Ecto neural progenitor cell (in vitro differentiated cells): ENCODE measurements at regions not wholly inside any gene's neighbourhood (a gene's known extent, or its start where the extent isn't known, plus 50 kb on each side); places are given as distances from the start of the nearest gene placed in this dataset.
A peak's percentile ranks its signal among the peaks of the same experiment; 100 is the strongest.

Experiments
- DNase-seq: peaks from one replicate; pipeline ENCODE4 v3.0.0-alpha.2; 2018; ENCODE audit warnings: low spot score

DNA sequence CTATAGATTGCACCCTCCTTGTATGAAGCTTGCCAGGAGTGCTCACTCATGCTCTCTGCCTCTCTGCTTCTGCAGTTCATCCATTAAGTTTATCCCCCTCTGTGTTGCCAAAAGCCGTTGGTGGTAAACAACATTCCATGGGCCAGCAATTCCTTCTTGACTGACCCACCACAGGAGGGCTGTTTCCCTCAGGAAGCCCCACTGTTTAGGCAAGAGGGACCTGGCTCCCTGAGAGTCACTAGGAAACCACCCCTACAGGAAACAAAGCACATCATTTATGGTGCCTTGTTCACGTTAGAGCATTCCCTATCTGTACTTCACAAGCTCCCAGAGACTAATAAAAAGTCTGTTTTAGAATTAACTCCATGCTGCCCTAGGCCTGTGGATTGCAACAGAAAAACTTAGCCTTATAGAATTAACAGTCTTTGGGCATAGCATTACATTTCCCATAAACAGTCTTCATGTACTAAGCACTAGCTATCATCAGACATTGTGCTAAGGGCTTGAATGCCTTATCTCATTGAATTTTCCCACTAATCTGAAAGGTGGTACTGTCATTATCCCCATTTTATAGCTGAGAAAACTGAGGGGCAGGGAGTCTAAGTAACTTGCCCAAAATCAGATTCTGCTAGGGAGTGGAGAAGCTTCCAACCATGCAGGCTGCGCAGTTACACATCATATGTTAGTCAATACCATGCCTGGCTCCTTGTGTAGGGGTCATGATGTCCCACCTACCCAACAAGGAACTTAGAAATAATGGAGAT lies 149.9 kb downstream of the SHQ1 start:
- DNase-seq = no peak

DNA sequence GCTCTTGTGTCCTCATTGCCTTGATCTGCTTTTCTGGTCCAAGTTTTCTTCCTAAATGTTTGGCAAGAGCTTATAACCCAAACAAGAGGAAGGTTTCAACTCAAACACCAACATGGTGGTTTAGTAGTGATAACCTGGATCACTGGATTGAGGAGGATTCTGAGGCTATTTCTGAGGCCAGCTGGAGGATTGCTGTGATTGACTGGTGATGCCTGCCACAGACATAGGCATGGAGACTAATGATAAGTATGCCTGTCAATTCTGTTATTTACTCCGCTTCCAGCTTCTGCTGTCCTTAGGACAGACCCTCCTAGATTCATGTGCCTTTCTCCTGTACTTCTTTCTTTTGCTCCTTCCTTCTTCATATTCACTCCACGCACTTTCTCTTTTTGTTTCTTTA lies 150.5 kb downstream of the SHQ1 start:
- DNase-seq = no peak

DNA sequence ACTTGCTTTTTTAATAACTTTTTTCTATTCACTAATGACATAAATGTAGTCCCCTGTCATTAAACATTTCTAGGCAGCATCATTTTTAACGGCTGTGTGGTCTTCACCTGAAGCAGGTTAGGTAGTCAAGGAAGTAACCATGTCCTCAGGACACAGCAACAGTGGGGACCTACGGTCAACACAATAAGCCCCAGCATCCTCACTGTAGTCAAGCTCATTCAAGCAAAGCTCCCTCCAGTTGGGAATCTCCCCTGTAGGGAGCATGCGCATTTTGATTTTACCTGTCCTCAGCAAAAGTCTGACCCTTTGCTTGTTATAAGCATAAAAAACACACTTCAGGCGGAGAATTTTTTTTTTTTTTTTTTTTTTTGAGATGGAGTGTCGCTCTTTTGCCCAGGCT lies 151.4 kb downstream of the SHQ1 start:
- DNase-seq = no peak

DNA sequence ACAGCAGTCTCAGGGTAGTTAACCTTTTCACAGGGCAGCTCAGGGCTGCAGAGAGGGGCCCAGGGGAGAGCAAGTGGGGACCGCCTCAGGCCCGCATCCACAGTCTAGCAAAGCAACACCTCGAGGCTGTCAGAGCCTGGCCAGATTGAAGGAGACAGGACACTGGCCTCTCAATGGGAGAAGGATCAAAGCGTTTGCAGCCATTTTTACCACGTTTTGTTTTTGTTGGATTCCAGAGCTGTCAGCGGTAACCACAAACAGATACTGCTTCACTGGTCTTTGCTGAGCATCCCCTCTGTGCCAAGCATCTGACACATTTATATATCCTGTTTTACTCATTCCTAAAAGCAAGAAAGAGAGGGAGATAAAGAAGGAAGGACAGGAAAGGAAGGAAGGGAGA lies 153.8 kb downstream of the SHQ1 start:
- DNase-seq = no peak

DNA sequence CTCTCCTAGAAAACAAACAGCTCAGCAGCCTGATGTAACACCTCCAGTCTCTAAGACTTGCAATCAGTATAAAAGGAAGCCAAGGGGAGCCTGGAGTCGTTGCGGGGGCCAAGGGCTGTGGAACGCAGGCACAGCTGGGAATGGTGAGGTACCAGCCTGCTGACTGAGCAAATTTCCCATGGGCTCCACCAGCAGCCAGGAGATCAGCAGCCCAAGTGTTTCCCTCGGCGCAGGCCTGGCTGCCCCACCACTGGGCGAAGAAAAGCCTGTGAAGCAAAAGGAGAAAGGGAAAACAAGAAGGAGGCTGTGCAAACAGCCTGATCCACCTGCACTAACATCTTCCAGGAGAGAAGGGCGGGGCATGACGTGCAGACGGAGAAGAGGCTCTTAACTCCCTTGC lies 155.3 kb downstream of the SHQ1 start:
- no peak for DNase-seq

DNA sequence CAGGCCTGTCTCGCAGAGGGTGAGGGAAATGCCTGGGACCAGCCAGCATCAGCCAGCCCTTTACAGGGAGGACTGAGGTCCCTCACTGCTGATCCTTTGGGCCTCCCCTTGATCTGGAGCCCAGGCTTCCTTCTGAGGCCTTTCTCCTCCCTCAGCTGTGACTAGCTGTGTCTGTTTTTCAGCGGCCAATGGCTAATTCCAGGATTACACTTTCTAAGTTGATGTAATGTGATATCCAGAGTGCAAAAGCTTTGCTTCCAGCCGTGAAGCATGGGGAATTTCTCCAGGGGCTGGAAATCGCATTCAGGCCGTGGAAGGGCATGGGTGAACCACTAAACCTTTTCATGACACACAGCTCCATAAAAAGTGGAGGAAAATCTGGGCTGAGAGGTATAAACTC lies 157.6 kb downstream of the SHQ1 start:
- DNase-seq = peak; percentile 62

DNA sequence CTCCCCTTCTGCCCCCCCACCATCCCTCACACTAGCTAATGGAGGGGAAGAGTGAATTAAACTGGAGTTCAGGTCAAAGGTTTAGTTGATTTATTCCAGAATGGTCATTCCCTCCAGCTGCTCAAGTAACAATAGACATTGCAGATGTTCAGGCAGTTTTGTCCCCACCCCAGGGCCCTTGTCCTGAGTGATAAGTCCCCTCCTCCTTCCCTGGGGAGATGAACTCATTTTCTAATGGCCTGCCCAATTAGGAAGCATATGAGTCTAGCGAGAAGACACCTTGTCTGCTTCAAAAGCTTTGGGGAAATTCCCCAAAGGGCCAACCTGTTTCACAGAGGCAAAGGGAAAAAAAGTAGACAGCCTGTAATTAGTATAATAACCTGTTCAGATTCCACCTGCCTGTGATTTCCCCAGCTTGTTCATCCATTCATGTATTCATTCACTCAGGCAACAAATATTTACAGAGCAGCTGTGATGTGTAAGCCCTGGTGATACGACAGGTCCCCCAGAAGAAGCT lies 165.3 kb downstream of the SHQ1 start:
- no peak for DNase-seq

DNA sequence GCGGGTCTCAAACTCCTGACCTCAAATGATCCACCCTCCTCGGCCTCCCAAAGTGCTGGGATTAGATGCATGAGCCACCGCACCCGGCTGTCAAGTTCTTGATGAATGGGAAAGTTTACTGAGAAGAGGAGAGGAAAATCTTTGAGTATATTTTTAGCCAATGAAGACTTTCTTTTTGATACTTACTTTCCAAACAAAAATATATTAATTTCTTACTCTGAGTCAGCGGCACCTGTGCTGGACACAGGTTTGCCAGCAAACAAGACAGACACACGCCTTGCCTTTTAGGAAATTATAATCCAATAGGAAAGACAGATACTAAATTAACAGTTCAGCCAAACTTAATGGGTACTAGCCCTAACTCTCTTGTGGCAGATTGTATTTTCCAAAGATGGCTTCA lies 166.6 kb downstream of the SHQ1 start:
- DNase-seq = no peak

DNA sequence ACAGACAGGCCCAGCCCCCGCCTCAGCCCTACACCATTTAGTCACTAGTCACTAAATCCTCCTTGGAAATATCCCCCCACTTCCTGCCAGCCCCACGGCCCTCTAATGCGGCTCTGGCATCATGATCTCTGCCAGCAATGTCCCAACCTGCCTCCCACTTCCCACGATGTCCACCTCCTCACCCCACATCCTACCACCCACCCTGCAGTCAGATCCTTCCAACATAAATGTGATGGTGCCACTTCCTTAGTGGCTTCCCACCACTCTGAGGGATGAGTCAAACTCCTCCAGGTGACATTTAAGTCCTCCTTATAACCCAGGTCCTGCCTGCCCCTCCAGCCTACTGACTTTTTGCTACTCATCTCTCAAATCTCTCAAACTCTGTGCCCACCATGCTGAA lies 167.5 kb downstream of the SHQ1 start:
- DNase-seq = no peak

DNA sequence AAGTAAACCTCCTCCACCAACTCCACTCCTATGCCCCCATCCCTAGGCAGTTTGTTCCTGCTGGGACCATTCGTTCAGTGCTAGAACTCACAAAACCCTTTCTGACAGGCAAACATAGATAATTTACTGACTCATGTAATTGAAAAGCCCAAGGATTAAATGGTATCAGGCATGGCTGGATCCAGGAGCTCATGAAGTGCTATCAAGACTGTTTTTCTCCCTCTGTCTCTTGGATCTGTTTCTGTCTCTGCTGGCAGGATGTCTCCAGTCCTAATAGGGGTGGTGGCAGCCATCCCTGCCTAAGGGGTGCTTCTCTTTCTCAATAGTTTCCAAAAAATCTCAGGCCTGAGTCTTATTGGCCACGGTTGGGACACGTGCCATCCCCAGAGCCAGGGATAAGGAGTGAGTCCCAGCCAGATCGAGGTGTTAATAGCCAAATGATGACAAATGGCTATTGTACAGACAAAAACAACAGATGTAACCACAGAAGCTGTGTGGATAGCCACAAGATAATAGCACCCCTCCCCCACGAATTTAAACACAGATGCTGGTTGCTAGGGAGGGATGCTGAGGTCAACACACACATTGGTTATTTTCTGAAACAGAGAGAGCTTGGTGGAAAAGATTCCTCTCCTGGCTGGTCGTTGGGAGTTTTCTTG lies 168.6 kb downstream of the SHQ1 start:
- DNase-seq = no peak

DNA sequence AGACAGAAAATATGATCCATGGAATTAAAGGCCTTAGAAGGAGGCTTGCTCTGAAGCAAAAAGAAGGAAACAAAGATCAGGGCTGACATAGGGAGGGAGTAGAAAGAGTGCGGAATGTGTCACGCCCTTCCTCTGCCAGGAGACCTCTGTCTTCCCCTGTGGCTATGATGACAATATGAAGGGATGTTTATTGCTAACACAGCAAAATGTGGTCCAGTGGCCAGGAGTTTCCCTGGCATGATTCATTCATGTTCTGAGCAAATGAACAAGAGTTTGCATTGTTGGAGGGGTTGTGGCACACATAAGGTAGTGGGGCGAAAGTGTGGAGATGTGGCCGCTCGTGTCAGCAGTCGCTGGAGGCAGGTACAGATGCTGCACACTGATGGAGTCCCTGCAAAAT lies 169.4 kb downstream of the SHQ1 start:
- no peak for DNase-seq

DNA sequence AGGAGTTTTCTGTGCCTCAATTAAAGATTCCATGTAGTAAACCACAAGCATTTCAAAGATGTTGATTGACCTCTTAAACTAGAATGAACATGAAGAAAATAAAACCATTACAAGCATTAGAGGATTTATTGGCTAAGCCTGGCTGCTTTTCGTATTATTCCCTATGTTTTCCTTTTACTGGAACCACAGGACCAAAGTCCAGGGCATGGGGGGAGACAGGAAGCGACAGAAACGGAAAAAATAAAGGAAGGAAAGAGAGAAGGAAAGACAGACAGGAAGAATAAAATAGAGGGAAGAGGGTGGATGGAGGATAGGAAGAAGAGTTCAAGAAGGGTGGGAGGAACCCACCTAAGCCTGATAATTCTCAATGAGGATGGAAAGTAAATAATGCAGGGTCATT lies 169.9 kb downstream of the SHQ1 start:
- no peak for DNase-seq

DNA sequence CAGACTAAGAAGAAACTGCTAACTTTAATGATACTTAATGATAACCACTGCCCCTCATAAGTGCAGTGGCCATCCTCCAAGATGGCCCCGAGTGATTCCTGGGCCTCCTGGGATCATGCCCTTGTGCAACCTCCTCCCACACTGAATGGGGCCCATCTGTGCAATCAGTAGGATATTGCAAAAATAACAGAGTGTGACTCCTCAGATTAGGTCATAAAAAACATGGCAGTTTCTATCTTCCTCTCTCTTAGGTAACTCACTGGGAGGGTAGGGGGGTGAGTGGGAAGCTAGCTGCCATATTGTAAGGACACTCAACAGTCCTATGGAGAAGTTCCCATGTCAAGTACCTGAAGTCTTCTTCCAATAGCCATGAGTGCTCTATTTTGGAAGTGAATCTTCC lies 173.0 kb downstream of the SHQ1 start:
- DNase-seq = no peak

DNA sequence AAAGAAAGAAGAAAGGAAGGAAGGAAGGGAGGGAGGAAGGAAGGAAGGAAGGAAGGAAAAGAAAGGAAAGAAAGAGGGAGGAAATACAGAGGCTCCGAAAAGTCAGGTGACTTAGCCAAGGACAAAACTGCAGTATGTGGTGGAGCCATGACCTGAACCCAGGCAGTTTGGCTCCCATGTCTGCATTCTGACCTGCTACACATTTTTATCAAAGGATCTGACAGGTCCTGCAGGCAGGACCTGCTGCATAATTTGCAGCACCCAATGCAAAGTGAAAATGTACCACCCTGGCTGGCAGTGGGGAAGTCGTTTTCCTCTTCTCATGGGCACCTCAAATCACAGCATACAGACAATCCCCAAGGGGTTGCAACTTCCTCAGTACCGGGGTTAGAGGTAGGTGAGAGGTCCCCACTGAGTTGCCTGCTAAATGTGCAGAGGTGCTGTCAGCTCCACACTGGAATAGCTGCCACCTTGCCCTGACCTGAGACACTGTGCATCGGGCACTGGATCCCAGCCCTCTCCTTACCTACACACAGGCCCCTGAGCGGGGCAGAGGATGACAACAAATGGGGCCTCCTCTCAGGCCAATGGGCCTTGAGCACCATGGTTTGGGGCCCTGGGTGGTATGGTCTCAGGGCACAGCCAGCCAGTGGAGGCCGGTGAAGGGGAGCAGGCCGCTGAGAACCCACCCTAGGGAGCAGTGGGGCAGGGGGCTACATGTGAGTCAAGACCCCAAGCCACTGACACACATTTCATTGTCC lies 175.1 kb downstream of the SHQ1 start:
- no peak for DNase-seq

DNA sequence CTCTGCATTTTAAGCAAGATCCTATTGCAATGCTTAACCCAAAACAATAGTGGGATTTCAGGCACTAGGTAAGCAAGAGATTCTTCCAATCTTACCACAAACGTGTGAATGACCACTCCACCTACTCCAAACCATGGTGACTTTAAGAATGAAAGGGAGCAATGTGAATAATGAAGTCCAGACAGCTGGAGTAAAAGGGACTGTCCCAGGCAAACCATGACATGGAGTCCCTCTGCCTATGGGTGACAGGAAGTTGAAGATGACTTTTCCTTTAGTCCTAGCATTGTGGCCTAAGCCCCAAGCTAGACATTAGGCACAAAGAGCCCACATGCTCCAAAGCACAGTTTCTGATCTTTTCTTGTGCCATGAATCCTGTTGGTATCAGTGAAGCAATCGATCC lies 179.0 kb downstream of the SHQ1 start:
- no peak for DNase-seq

DNA sequence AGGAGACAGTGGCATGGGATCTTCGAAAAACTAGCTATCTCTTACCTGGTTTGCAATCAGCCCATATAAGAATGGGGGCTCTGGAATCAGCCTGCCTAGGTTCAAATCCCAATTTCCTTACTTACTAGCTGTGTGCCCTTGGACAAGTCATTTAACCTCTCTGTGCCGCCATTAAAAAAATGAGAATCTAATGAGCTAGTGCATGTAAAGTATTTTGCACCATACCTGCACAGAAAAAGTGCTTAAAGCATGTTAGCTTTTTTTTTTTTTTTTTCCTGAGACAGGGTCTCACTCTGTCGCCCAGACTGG lies 181.8 kb downstream of the SHQ1 start:
- DNase-seq = no peak

DNA sequence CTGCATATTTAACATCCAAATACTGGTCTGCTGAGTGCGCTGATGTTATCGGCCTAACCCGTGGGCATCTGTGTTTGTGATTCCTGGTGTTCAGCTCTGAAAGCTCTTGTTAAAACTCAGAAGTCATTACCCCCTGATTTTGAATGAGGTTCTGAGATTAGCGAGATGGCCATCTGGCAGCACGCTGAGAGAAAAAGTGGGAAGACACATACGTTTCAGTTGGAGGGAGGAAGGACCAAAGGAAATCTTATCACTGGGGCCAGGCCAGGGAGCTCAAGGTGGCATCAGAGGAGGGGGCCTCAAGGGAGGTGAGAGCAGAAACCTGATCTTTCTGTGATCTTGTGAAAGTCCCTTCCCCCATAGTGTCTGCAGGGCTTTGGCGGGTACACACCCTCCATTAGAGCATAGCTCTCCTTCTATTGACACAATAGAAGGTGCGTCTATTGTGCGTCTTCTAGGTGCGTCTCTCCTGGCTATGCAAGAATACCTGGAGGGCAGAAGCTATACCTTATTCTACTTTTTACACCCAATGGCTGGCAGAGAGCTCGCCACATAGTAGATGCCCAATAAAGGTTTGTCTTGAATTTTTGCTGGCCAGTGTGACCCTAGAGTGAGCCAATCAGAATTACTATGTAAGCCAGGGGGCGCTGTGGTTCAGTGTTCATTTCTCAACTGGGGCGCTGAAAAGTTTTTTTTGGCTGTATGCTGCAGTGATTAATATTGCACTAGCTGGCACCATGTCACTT lies 182.4 kb downstream of the SHQ1 start:
- DNase-seq = peak; percentile 55

DNA sequence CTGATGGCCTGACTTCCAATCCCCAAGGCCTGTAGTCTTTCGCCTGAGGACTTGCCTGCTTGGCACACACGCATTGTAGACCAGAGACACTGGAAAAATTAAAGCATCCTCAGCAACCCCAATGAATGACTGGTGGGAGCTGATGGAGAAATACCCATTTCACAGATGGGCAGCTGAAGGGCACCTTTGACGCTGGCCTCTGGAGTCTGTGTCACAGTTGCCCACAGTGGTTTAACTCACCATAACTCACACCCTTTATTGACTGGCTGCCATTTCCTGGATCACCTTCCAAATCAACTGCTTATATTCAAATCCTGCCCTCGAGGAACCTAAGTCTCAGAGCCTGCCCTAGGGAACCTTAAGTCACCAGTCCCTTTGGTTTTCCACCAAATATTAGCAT lies 183.1 kb downstream of the SHQ1 start:
- DNase-seq = no peak

DNA sequence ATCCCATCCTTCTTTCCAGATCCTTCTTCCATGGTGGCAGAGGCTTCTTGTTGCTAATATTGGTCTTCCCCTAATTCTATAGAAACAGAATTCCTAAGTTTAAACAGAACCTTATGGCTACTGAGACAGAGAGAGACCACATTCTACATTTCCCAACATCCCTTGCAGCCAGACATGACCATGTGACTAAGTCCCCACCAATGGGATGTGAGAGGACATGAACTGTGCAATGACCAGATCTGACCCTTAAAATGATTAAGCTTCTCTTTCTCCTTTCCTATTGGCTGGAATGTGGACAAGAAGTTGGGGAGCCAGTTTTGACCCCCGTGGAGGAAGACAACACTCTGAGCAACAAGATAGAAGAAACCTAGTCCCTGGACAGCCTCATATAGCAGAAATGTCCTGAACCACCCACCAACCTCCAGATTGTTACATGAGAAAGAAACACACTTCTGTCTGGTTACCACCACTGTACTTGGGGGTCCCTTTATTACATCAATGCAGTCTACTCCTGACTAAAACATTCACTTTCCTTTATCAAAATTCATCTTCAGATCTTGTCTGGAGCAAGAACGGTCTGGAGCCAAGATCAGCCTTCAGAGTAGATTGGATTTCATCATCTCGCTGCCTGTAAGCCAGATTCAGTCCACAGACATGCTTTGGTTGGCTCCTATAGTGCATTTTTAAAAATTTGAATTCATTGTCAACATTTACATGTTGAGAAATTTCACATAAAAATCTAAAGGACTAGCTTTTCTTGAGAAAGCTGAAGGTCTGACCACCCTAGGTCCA lies 183.9 kb downstream of the SHQ1 start:
- DNase-seq = no peak

DNA sequence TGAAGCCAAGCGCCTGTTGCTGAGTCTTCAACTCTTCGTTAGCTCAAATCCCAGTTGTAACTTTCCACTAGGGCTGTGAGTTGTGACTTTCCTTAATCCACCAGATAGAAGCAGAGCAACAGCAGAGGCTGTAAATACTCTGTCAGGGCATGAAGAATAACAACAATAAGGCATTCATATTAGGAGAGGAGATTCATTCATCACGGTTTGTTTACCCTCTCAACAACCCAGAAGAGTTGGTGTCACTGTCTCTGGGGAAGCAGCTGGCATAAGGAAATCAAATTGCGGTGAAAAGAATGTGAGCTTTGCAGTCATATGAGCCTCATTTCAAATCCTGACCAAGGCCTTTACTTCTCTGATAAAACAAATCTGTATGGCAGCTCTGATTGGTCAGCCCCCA lies 184.8 kb downstream of the SHQ1 start:
- DNase-seq = no peak

DNA sequence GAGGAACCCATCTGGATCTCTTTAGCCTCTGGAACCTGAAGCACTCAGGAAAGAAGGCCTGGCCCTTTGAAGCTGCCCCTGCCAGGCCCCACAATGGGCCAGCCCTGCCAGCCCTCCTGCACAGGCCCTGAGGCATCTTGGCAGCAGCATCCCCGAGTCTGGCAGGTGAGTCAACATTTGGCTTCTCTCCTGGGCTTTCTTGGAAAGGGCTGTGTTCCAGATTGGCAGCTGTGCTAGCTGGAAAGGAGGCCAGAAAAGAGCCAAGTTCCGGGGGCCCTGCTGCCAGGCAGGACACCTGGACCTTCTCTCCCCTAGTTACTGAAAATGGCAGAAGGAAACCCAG lies 187.2 kb downstream of the SHQ1 start:
- no peak for DNase-seq
